CD4-positive, alpha-beta T cell treated with Interferon alpha-2 for 1 hour (primary cell): ENCODE measurements at regions not wholly inside any gene's neighbourhood (a gene's known extent, or its start where the extent isn't known, plus 50 kb on each side); places are given as distances from the start of the nearest gene placed in this dataset.
"Not testable (repeated sequence)": the region's sequence is repeated elsewhere in the genome, so short reads cannot be mapped to it uniquely, and the experiment has no call there.

ENCODE experiments used
- DNase-seq, 2 donors: peaks; one replicate each; pipeline ENCODE4 v3.0.0-alpha.2; 2020 to 2022

DNA sequence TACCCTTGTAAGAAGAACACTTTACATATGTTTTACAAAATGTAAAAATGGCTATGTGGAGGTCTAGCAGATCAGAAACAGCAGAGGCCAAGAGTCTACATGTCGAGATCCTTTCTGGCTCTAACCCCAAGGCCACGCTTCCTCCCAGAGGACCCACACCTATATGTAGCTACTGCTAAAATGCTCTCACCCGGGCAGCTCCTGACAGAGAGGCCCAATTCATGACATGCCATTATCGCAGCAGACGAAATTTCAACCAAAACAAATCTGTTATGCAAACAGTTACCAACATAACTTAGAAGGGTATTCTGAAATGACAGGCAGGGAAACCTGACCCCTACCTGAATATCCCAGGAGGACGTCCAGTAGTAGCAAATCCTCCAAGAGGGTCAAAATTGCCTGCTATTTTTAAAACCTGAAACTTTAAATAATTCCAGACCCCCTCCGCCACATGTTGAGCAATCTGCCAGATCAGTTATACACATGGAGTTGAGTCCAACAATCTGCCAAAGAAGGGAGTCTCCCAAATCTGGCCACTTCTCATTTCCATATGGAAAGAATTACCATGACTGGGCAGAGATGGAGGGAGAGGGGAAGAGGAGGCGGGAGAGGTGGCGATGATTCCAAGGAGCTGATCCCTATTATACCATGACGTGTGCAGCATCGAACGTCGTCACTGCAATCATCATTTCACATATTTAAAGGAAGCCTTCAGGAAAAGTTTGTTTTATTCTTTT, 192.9 kb upstream of the TBL1X start:
- DNase-seq = no peak

GRCh38 chrX:9273744-9274143, 191.1 kb upstream of the TBL1X start:
- DNase-seq = no peak

DNA sequence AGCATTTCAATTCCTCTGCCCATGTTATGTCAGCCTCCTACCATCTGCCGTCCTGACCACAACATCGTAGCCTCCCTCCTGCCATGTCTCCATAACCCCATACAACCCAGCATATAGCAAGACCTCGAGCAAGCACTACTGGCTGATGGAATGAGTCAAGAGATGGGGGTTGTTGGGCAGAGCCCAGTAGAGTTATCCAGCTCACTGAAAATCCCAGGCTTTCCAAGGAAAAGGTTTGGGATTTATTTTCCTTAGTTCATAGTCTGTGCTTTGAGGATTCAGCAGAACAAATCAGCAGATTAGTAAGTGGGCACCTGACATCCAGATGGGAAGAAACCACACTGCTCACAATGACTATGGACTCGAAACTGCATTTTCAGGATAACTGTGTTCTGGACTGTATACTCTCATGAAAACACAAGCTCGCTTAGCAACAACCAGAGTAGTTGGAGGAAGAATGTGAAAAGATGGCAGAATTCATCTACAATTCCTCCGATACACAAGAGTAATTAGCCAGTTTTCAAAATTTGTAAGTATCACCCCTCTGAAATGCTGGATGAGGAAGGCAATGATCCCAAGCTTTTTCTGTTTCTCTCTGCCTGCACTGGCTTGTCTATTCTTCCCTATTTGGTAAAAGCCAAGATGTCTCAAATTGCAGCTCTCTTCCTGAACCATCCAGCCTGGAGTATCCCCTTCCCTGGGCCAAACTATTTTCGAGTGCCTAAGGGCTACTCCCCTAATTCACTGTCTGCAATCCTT, 186.2 kb upstream of the TBL1X start:
- DNase-seq = no peak

DNA sequence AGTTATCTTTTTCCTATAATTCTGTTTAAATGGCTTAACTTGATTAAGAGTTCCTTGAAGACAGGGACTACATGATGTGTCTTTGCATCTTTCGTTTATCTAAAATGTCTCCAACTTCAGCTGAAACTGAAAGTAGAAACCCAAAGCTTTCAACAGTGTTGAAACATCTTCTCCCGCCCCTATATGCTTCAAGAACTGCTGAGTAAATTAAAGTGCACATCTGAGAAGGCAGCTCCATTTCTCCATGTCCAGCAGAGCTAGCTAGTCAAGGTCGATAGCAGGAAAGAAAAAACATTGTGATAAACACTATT, 185.7 kb upstream of the TBL1X start:
- DNase-seq = peak in 1 of 2 donors; percentile 26

DNA sequence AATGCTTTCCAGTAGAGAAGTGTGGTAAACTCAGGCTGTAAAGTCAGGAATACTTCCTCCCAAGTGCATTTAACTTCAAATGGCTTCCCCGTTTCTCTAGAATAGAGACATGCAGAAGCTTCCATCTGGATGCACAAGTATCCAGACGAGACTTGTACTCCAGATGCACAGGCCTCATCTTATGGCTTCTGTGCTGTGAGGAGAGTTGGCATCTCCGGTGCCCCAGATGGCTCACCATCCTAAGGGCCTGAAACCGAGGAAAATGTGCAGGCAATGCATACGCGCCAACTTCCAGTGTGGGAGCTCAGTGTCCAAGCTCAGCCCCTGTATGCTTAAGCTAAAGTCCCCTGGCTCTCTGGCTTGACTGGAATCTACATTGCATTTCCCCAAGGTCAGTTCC, 184.0 kb upstream of the TBL1X start:
- DNase-seq = no peak

DNA sequence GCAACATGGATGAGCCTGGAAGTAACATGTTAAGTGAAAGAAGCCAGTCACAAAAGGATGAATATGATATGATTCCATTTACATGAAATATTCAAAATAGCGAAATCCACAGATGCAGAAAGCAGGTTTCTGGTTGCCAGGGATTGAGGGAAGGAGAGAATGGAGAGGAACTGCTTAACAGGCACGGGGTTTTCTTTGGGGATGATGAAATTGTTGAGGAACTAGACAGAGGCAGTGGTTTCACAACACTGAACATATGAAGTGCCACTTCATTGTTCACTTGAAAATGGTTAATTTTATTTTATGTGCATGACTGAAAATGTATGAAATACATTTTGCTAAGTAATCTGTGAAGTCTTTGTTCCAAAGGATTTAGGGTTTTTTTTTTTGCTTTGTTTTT, 182.5 kb upstream of the TBL1X start:
- no peak for DNase-seq

- DNase-seq = no peak
These were observed 179.5 kb upstream of the TBL1X start for GRCh38 chrX:9285342-9285771.

DNA sequence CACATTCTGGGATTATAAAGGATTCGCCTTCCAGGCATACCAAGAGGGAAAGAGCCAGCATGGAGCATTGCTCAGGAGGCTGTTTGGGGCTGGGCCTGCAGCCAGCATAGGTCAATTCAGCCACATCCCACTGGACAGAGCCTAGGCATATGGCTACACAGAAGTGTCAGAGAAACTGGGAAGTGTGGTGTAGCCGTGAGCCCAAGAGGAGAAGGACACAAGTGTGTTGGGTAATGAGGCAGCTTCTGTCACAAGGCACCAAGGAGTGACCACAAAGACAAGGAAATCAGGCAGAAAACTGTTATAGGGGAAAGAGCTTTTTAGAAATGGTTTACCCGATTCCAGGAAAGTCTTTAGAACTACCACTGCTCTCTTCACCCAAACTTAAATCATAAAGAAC, 178.6 kb upstream of the TBL1X start:
- no peak for DNase-seq

DNA sequence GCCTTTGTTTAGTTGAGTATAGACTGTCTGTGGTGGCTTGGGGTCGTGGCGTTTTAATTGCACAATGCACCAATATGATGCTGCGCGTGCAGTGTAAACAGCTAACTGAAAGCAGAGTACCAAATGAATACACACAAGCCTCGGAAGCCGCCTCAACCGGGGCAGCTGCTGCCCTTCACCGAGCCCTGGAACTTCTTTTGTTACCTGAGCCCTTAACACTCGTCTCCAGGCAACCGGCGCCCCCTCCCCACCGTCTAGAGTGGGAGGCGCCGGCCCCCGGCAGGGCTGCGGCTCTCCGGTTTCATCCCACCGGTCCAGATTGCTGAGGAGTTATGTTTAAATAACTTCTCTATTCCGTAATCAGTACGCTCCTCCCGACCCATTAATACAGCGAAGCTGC, 173.2 kb upstream of the TBL1X start:
- DNase-seq = no peak

DNA sequence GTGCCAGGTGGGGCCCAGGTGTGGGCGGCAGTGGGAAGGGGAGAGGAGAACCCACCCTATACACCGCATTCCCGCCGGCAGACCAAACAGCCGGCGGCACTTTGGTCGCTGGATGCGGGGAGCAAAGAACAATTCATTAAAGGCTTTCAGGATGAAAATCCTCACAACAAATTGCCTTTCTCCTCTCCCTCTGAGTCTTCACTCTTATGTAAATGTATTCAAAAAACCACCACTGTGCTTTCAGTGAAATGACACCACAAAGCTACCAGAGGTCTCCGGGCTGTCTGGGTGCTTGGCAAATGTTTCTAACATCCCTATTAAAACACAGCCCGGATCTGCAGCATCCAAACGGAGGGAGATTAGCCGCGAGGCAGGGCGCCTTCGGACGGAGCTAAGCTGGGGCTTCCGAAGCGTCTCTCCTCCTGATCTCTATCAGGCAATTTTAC, 171.8 kb upstream of the TBL1X start:
- DNase-seq = no peak

DNA sequence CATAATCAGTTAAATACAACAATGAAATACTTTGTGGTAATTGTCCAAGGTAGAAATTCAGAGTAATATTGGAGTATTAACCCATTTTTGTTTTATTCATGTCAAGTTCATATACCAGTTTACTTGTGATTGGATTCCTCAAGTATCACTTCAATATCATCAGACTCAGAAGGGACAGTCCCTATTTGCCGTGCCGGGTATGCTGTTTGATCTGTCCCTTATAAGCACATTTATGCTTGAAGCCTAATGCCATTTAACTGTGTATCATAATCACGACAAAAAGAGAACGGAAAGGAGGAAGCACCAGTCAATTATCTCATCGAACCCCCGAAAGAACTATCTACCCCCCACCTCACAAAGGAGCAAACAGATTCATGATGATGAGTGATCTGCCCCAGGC, 171.0 kb upstream of the TBL1X start:
- DNase-seq = no peak

- no peak for DNase-seq
These were observed 169.3 kb upstream of the TBL1X start for GRCh38 chrX:9295551-9295950.

GRCh38 chrX:9298221-9298620, 166.6 kb upstream of the TBL1X start:
- DNase-seq = no peak

DNA sequence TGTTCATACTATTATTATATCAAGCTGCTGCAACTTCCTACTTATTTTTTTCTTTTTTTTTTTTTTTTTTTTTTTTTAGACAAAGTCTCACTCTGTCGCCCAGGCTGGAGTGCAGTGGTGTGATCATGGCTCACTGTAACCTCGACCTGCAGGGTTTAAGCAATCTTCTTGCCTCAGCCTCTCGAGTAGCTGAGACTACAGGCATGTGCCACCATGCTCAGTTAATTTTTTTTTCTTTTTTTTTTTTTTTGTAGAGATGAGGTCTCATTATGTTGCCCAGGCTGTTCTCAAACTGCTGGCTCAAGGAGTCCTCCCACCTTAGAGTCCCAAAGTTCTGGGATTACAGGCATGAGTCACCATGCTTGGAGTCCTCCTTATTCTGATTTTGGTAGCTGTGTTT, 165.2 kb upstream of the TBL1X start:
- DNase-seq = not testable (repeated sequence)

DNA sequence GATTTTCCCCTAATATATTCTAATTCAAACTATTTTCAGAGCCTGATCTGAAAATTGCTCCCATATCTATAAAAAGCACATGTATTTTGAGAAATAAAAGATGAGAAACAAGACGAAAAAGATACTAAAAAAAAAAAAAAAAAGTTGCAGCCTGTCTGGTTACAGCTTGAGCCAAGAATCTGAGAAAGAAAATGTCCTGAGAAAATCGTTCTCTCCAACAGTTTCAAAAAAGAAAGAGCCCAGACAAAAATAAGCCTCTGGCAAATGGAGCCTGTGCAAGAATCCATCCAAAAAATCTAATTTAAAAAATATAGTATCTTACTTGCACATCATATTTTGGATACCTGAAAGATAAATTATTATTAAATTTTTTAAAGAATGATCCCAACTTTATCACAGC, 163.0 kb upstream of the TBL1X start:
- DNase-seq = no peak

GRCh38 chrX:9302381-9302780, 162.5 kb upstream of the TBL1X start:
- DNase-seq = no peak

GRCh38 chrX:9308426-9308825, 156.4 kb upstream of the TBL1X start:
- DNase-seq = no peak

DNA sequence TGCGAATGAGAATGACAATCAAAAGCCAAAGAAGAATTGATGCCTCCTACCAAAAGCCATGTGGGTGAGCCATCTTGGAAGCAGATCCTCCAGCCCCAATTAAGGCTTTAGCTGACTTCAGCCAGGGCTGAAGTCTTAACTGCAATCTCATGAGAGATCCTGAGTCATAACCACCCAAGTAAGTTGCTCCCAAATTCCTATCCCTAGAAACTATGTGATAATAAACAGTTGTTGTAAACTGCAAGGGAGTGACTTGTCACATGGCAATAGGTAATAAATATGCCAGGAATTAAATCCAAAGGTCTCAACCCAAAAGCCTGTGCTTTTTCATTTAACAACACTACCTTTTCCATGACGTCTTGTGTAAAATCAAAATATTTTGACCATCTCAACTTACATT, 154.2 kb upstream of the TBL1X start:
- DNase-seq = no peak

GRCh38 chrX:9311421-9312160, 153.3 kb upstream of the TBL1X start:
- no peak for DNase-seq

GRCh38 chrX:9312922-9313867, 151.7 kb upstream of the TBL1X start:
- peak; percentile 67 to 78 for DNase-seq

- DNase-seq = no peak
These were observed 149.8 kb upstream of the TBL1X start for GRCh38 chrX:9315086-9315485.

GRCh38 chrX:9316096-9316495, 148.8 kb upstream of the TBL1X start:
- DNase-seq = no peak

DNA sequence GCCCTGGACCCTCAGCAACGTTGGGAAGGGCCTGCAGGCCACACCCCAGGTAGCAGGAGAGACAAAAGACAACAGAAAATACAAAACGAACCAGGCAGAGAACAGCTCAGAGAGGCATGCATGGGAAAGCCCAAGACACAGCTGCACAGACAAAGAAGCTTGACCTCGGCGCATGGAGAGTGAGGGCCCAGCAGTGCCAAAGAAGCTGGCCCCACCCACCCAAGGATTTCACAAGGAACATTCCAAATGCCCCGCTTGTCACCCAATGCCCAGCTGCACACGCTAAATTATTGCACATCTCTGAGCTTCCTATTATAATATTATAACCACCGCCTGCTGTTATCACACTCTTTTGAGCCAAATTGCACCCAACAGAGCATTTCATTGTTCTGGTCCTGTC, 147.7 kb upstream of the TBL1X start:
- DNase-seq = no peak
